HepG2 (cell line): ENCODE measurements at regions not wholly inside any gene's neighbourhood (a gene's known extent, or its start where the extent isn't known, plus 50 kb on each side); places are given as distances from the start of the nearest gene placed in this dataset.
"Not testable (repeated sequence)": the region's sequence is repeated elsewhere in the genome, so short reads cannot be mapped to it uniquely, and the experiment has no call there.

Experiments used
- AKAP8 ChIP-seq: sonication (generic); formaldehyde crosslinking; IDR thresholded peaks from 2 replicates; pipeline ENCODE4 v1.5.1; 2020; ENCODE audit warnings: mild to moderate bottlenecking, missing genetic modification reagents
- ONECUT2 ChIP-seq: sonication (generic); formaldehyde crosslinking; IDR thresholded peaks from 2 replicates; pipeline ENCODE4 v1.4.0; 2020; ENCODE audit warnings: missing genetic modification reagents
- POLR2AphosphoS5 ChIP-seq: IDR thresholded peaks from 2 replicates; pipeline ENCODE4 v1.6.1; 2012; ENCODE audit warnings: low read depth, low read length
- ZNF318 ChIP-seq: sonication (generic); formaldehyde crosslinking; IDR thresholded peaks from 2 replicates; pipeline ENCODE4 v1.4.0; 2020; ENCODE audit warnings: mild to moderate bottlenecking, missing genetic modification reagents
- ZNF354B ChIP-seq: sonication (generic); formaldehyde crosslinking; IDR thresholded peaks from 2 replicates; pipeline ENCODE4 v1.8.0; 2022; ENCODE audit warnings: mild to moderate bottlenecking, missing genetic modification reagents
- ZNF549 ChIP-seq: sonication (generic); formaldehyde crosslinking; IDR thresholded peaks from 2 replicates; pipeline ENCODE4 v1.5.0; 2020; ENCODE audit warnings: missing genetic modification reagents

DNA sequence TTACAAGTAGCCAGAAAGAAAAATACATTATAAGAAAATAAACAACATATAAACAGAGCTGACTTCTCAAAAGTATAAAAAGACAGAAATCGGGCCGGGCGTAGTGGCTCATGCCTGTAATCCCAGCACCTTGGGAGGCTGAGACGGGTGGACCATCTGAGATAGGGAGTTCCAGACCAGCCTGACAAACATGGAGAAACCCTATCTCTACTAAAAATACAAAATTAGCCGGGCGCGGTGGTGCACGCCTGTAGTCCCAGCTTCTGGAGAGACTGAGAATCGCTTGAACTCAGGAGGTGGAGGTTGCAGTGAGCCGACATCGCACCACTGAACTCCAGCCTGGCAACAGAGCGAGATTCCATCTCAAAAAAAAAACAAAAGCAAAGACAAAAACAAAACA is 373.3 kb upstream of the ARPP21 start:
- not testable (repeated sequence) for TF ChIP-seq ZNF549; AKAP8; ONECUT2 (CRISPR knock-in tag); ZNF318 (CRISPR knock-in tag); ZNF354B (CRISPR knock-in tag); POLR2AphosphoS5
